CD14-positive monocyte (primary cell): ENCODE measurements at regions not wholly inside any gene's neighbourhood (a gene's known extent, or its start where the extent isn't known, plus 50 kb on each side); places are given as distances from the start of the nearest gene placed in this dataset.

Source experiments
- DNase-seq, 3 donors: peaks; one replicate each; pipeline ENCODE4 v3.0.0-alpha.2; 2011 to 2022
- H2AFZ ChIP-seq: 2 replicates; pipeline ENCODE4 v1.6.0; 2012; ENCODE audit warnings: mild to moderate bottlenecking, low read depth, low read length, inconsistent platforms; ENCODE audit not compliant: insufficient read depth, poor library complexity, severe bottlenecking
- H3K27ac ChIP-seq, 2 donors: 1 replicate in 1 of 2; 2 replicates in 1 of 2; pipeline ENCODE4 v1.5.1; 2012 to 2013; ENCODE audit warnings: low read length in 2 of 2, control low read depth in 1 of 2, inconsistent platforms in 1 of 2, low read depth in 1 of 2, mild to moderate bottlenecking in 1 of 2
- H3K27me3 ChIP-seq, 2 donors: one replicate each; pipeline versions ENCODE4 v1.6.0 to v1.6.1; 2011 to 2013; ENCODE audit warnings: low read length in 2 of 2; ENCODE audit not compliant: control insufficient read depth in 2 of 2, insufficient read depth in 2 of 2
- H3K36me3 ChIP-seq, 2 donors: replicated peaks in 1 of 2; 1 replicate in 1 of 2; 2 replicates in 1 of 2; pipeline versions ENCODE4 v1.5.1 to v1.6.1; 2012 to 2013; ENCODE audit warnings: low read length in 2 of 2, control low read depth in 1 of 2, inconsistent platforms in 1 of 2, mild to moderate bottlenecking in 1 of 2; ENCODE audit not compliant: insufficient read depth in 2 of 2, control insufficient read depth in 1 of 2
- H3K4me1 ChIP-seq, 2 donors: 1 replicate in 1 of 2; 2 replicates in 1 of 2; pipeline versions ENCODE4 v1.5.1 to v1.6.1; 2012 to 2013; ENCODE audit warnings: low read length in 2 of 2, control low read depth in 1 of 2, inconsistent platforms in 1 of 2, mild to moderate bottlenecking in 1 of 2, moderate library complexity in 1 of 2; ENCODE audit not compliant: insufficient read depth in 2 of 2, control insufficient read depth in 1 of 2
- H3K4me2 ChIP-seq: replicated peaks from 2 replicates; pipeline ENCODE3; 2012; ENCODE audit warnings: low read length, moderate library complexity, mild to moderate bottlenecking; ENCODE audit not compliant: poor library complexity, severe bottlenecking; ENCODE audit errors: extremely low read depth
- H3K4me3 ChIP-seq, 3 experiments: fragments of 200-600 bp in 1 of 3; sonication (generic) in 1 of 3; replicated peaks in 1 of 3; 1 replicate in 2 of 3; 2 replicates in 1 of 3; pipeline ENCODE4 v1.5.1; 2011 to 2013; ENCODE audit warnings: low read length in 3 of 3, mild to moderate bottlenecking in 3 of 3, control low read depth in 2 of 3, low read depth in 2 of 3, inconsistent platforms in 1 of 3, moderate library complexity in 1 of 3
- H3K79me2 ChIP-seq: 2 replicates; pipeline ENCODE4 v1.6.0; 2012; ENCODE audit warnings: mild to moderate bottlenecking, control low read depth, inconsistent platforms, low read length, moderate library complexity; ENCODE audit not compliant: insufficient read depth
- H3K9ac ChIP-seq: 2 replicates; pipeline ENCODE4 v1.6.0; 2017; ENCODE audit warnings: low read length, mild to moderate bottlenecking; ENCODE audit not compliant: insufficient read depth, poor library complexity, severe bottlenecking
- H3K9me3 ChIP-seq, 2 donors: replicated peaks in 1 of 2; 1 replicate in 1 of 2; 2 replicates in 1 of 2; pipeline versions ENCODE4 v1.5.1 to v1.6.1; 2012 to 2013; ENCODE audit warnings: low read length in 2 of 2, control low read depth in 1 of 2; ENCODE audit not compliant: control insufficient read depth in 1 of 2, insufficient read depth in 1 of 2
- H4K20me1 ChIP-seq: 2 replicates; pipeline ENCODE4 v1.6.0; 2012; ENCODE audit warnings: mild to moderate bottlenecking, low read length, control low read depth, moderate library complexity; ENCODE audit not compliant: insufficient read depth
- H3K27ac Mint-ChIP-seq, 7 donors: one replicate each; pipeline ENCODE4 v1.8.0; 2020; ENCODE audit warnings: mild to moderate bottlenecking in 7 of 7, mixed read lengths in 7 of 7, moderate library complexity in 6 of 7, inconsistent platforms in 2 of 7
- H3K27me3 Mint-ChIP-seq, 3 donors: one replicate each; pipeline ENCODE4 v1.8.0; 2021 to 2022; ENCODE audit warnings: low read depth in 3 of 3, mild to moderate bottlenecking in 3 of 3, mixed read lengths in 3 of 3, moderate library complexity in 3 of 3, inconsistent platforms in 1 of 3
- H3K36me3 Mint-ChIP-seq, 2 donors: one replicate each; pipeline ENCODE4 v1.8.0; 2020; ENCODE audit warnings: mixed read lengths in 2 of 2, inconsistent platforms in 1 of 2, mild to moderate bottlenecking in 1 of 2
- H3K4me1 Mint-ChIP-seq: one replicate; pipeline ENCODE4 v1.8.0; 2020; ENCODE audit warnings: mild to moderate bottlenecking, mixed read lengths
- H3K4me3 Mint-ChIP-seq, 2 donors: one replicate each; pipeline ENCODE4 v1.8.0; 2020; ENCODE audit warnings: mild to moderate bottlenecking in 2 of 2, mixed read lengths in 2 of 2, moderate library complexity in 1 of 2
- H3K9me3 Mint-ChIP-seq, 7 donors: one replicate each; pipeline ENCODE4 v1.8.0; 2020 to 2022; ENCODE audit warnings: mixed read lengths in 7 of 7, mild to moderate bottlenecking in 6 of 7, moderate library complexity in 6 of 7, inconsistent platforms in 2 of 7
- WGBS: methylation state at CpG from one replicate; pipeline ENCODE4 v1.1.5; 2013; ENCODE audit warnings: missing lambda C conversion rate; ENCODE audit not compliant: insufficient coverage; 5-methylcytosine and 5-hydroxymethylcytosine counted together
- intact Hi-C, 2 donors: fragments of 100-400 bp; cut with micrococcal nuclease; formaldehyde crosslinking; loops; one replicate each; pipeline versions ENCODE4 v1.15.0 to v1.15.1; 2023
- TF ChIP-seq, protein P1 (sequence below): fragments of 200-600 bp; IDR thresholded peaks from one replicate; pipeline ENCODE4 v1.8.0; 2022; ENCODE audit warnings: antibody characterized with exemption, mild to moderate bottlenecking

DNA sequence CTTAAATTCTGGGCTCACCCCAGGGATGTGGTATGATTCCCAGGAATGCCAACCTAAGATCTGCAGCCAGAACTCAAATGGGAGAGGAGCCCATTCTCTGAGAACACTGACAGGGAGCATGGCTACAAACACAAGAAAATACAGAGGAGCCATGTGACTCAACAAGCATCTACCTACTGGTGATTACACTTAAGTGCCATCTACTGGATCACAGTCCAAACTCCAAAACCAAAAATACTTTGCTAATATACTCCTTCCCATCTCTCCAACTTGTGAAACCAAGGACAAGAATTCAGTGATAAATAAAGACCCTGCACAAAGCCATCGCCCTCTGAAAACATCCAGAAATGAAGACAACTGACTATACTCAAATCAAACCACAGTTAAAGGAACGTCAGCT lies 116.9 kb downstream of the NR4A2 start:
- H2AFZ ChIP-seq: no peak overlapping the region
- no peak for DNase-seq

DNA sequence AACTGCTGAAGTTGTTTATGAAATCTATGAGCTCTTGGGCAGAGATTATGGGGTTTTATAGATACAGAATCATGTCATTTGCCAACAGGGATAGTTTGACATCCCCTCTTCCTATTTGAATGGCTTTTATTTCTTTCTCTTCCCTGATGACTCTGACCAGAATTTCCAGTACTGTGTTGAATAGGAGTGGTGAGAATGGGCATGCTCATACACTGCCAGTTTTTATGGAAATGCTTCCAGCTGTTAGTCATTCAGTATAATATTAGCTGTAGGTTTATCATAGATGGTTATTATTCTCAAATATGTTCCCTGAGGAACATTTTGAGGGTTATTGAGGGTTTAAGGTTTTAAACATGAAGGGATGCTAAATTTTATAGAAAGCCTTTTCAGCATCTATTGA lies 121.2 kb downstream of the NR4A2 start:
- no peak for DNase-seq
- Histone ChIP-seq H3K4me1 (no peaks in the 10 kb centered on the region), H4K20me1 (no peaks in the 10 kb centered on the region), H3K4me2 (no peak overlapping the region), H3K27ac (no peak overlapping the region), H3K9me3 (no peaks in the 10 kb centered on the region), H3K4me3 (no peak overlapping the region), H3K79me2 (no peaks in the 10 kb centered on the region), H3K36me3 (no peaks in the 10 kb centered on the region), H2AFZ (no peak overlapping the region), H3K9ac (no peak overlapping the region), H3K27me3 (no peaks in the 10 kb centered on the region)
- intact Hi-C loops: no loop called here
- no peak overlapping the region for H3K4me3 Mint-ChIP-seq
- H3K4me1 Mint-ChIP-seq: no peaks in the 10 kb centered on the region
- no peak overlapping the region for H3K27ac Mint-ChIP-seq
- H3K27me3 Mint-ChIP-seq: peaks cover 1 to 2% (median 2%) of the 10 kb centered on the region in 3 donors
- no peaks in the 10 kb centered on the region for H3K36me3 Mint-ChIP-seq
- TF ChIP-seq, protein P1, sequence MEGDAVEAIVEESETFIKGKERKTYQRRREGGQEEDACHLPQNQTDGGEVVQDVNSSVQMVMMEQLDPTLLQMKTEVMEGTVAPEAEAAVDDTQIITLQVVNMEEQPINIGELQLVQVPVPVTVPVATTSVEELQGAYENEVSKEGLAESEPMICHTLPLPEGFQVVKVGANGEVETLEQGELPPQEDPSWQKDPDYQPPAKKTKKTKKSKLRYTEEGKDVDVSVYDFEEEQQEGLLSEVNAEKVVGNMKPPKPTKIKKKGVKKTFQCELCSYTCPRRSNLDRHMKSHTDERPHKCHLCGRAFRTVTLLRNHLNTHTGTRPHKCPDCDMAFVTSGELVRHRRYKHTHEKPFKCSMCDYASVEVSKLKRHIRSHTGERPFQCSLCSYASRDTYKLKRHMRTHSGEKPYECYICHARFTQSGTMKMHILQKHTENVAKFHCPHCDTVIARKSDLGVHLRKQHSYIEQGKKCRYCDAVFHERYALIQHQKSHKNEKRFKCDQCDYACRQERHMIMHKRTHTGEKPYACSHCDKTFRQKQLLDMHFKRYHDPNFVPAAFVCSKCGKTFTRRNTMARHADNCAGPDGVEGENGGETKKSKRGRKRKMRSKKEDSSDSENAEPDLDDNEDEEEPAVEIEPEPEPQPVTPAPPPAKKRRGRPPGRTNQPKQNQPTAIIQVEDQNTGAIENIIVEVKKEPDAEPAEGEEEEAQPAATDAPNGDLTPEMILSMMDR: no peak
- H3K9me3 Mint-ChIP-seq: peaks cover 0 to 7% (median 2%) of the 10 kb centered on the region in 7 donors

More for the DNA sequence above, 116.9 kb downstream of the NR4A2 start:
- intact Hi-C loops: no loop called here
- H3K79me2 ChIP-seq: no peaks in the 10 kb centered on the region
- no peaks in the 10 kb centered on the region for H3K9me3 ChIP-seq
- H3K4me1 ChIP-seq: no peaks in the 10 kb centered on the region
- no peak overlapping the region for H3K27ac ChIP-seq
- no peaks in the 10 kb centered on the region for H3K27me3 ChIP-seq
- H3K4me2 ChIP-seq: no peak overlapping the region
- TF ChIP-seq, protein P1: no peak
- Mint-ChIP-seq H3K36me3 (no peaks in the 10 kb centered on the region), H3K4me3 (no peak overlapping the region), H3K27me3 (peaks cover 0 to 2% (median 2%) of the 10 kb centered on the region in 3 donors), H3K27ac (no peak overlapping the region), H3K4me1 (no peaks in the 10 kb centered on the region), H3K9me3 (peaks cover 0 to 10% (median 2%) of the 10 kb centered on the region in 7 donors)
- H3K4me3 ChIP-seq: no peak overlapping the region
- no peaks in the 10 kb centered on the region for H3K36me3 ChIP-seq
- no peaks in the 10 kb centered on the region for H4K20me1 ChIP-seq
- H3K9ac ChIP-seq: no peak overlapping the region
- 78% methylated on average over 2 of the region's 2 CpGs for WGBS
